ENCODE measurements at regions not wholly inside any gene's neighbourhood (a gene's known extent, or its start where the extent isn't known, plus 50 kb on each side); places are given as distances from the start of the nearest gene placed in this dataset.

- Histone ChIP-seq H3K4me3 (no peak overlapping the region), H3K27ac (no peak overlapping the region)
- no peak for TF ChIP-seq CTCF (IDR thresholded peaks at IDR 0.05)
- DNase-seq (ENCODE audit: low spot score): no peak
Observed at GRCh38 chr1:96980448-96980847, 258.9 kb downstream of the PTBP2 start.

GRCh38 chr1:96981181-96981580 lies 259.6 kb downstream of the PTBP2 start:
- no peak for TF ChIP-seq CTCF (IDR thresholded peaks at IDR 0.05)
- no peak overlapping the region for H3K4me3 ChIP-seq
- no peak for DNase-seq (ENCODE audit: low spot score)
- H3K27ac ChIP-seq: no peak overlapping the region

GRCh38 chr1:96982118-96982517 lies 260.5 kb downstream of the PTBP2 start:
- Histone ChIP-seq H3K27ac (no peak overlapping the region), H3K4me3 (no peak overlapping the region)
- DNase-seq (ENCODE audit: low spot score): no peak
- TF ChIP-seq CTCF (IDR thresholded peaks at IDR 0.05): no peak

GRCh38 chr1:96983866-96984265 lies 262.3 kb downstream of the PTBP2 start:
- no peak for DNase-seq (ENCODE audit: low spot score)
- Histone ChIP-seq H3K27ac (no peak overlapping the region), H3K4me3 (no peak overlapping the region)
- no peak for TF ChIP-seq CTCF (IDR thresholded peaks at IDR 0.05)

- DNase-seq (ENCODE audit: low spot score): no peak
- Histone ChIP-seq H3K4me3 (no peak overlapping the region), H3K27ac (no peak overlapping the region)
- no peak for TF ChIP-seq CTCF (IDR thresholded peaks at IDR 0.05)
Observed at GRCh38 chr1:96987186-96987703, 265.7 kb downstream of the PTBP2 start.

- no peak for DNase-seq (ENCODE audit: low spot score)
- TF ChIP-seq CTCF (IDR thresholded peaks at IDR 0.05): no peak
- H3K27ac ChIP-seq: no peak overlapping the region
- no peak overlapping the region for H3K4me3 ChIP-seq
Observed at GRCh38 chr1:96989302-96989701, 267.7 kb downstream of the PTBP2 start.

- no peak overlapping the region for H3K4me3 ChIP-seq
- H3K27ac ChIP-seq: no peak overlapping the region
- no peak for TF ChIP-seq CTCF (IDR thresholded peaks at IDR 0.05)
- no peak for DNase-seq (ENCODE audit: low spot score)
Observed at GRCh38 chr1:96990136-96990535, 268.6 kb downstream of the PTBP2 start.

Measured in coronary artery (tissue), 2 donors.